ENCODE measurements at regions not wholly inside any gene's neighbourhood (a gene's known extent, or its start where the extent isn't known, plus 50 kb on each side); places are given as distances from the start of the nearest gene placed in this dataset.
A peak's percentile ranks its signal among the peaks of the same experiment; 100 is the strongest.

DNA sequence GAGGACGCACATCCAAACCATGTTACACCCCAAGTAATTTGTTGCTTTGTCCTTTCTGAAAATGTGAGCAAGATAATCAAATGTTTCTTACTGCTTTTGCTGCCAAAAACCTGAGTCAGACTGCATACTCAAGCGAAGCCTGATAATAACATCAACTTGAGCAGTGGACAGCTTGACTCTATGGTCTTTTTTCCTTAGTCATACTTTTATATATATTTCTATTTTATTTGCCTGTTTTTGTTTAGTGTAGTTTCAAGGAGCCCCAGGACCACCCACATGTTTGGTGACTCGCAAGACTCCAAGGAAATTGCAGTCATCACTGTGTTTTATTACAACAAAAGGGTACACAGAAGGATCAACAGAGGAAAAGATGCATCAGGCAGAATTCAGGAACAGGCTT, 688.4 kb upstream of the PIK3C3 start:
- H3K4me2 ChIP-seq (ENCODE audit: low read length, poor library complexity, severe bottlenecking), result no peak overlapping the region

DNA sequence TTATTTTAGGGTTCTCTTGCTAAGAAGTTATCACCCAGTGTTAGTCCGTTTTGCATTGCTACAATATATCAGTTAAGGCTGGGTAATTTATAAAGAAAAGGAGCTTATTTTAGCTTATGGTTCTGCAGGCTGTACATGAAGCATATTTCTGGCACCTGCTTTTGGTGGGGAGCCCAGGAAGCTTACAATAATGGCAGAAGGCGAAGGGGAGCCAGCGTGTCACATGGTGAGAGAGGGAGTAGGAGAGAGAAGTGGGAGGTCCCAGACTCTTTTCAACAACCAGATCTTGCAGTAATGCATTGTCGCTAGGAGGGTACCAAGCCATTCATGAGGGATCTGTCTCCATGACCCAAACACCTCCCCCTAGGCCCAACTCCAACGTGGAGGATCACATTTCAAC, 688.8 kb upstream of the PIK3C3 start:
- 86% methylated on average over 4 of the region's 5 CpGs for WGBS
- H3K4ac ChIP-seq (ENCODE audit: low read depth in 1 of 2, low read length in 2 of 2), result peak overlapping the region; percentile 17 to 71
- H3K79me1 ChIP-seq (replicated peaks; ENCODE audit: low read length, poor library complexity, severe bottlenecking), result no peaks in the 10 kb centered on the region
- no peaks in the 10 kb centered on the region for H3K9me3 ChIP-seq (ENCODE audit: control insufficient read depth, low read length)
- no peak overlapping the region for H2AFZ ChIP-seq (ENCODE audit: low read depth, low read length)
- peak overlapping the region; percentile 37 to 77 for H3K18ac ChIP-seq (ENCODE audit: low read depth in 1 of 2, low read length in 2 of 2)
- H3K27ac ChIP-seq (ENCODE audit: low read length, poor library complexity, severe bottlenecking), result no peak overlapping the region
- H4K8ac ChIP-seq (ENCODE audit: low read length), result peak overlapping the region; percentile 47
- no peak overlapping the region for H3K14ac ChIP-seq (ENCODE audit: low read length in 2 of 2)
- H3K36me3 ChIP-seq (ENCODE audit: control insufficient read depth in 1 of 2, insufficient read depth in 2 of 2, low read depth in 1 of 2, low read length in 2 of 2), result no peaks in the 10 kb centered on the region
- no peak overlapping the region for H3K9ac ChIP-seq (ENCODE audit: low read length)
- H4K91ac ChIP-seq (ENCODE audit: low read length), result peak overlapping the region; percentile 74
- no peaks in the 10 kb centered on the region for H3K4me1 ChIP-seq (ENCODE audit: control insufficient read depth, insufficient read depth, low read depth, low read length)
- H3K4me3 ChIP-seq (ENCODE audit: insufficient read depth in 1 of 2, low read depth in 1 of 2, low read length in 2 of 2), result no peak overlapping the region
- no peak overlapping the region for H2AK5ac ChIP-seq (ENCODE audit: low read length, severe bottlenecking)
- H3K23ac ChIP-seq (ENCODE audit: low read length in 2 of 2), result no peak overlapping the region
- H3K4me2 ChIP-seq (ENCODE audit: low read length, poor library complexity, severe bottlenecking), result no peak overlapping the region
- DNase-seq, result no peak
- H3K27me3 ChIP-seq (ENCODE audit: control insufficient read depth in 1 of 2, insufficient read depth in 1 of 2, low read length in 2 of 2), result no peaks in the 10 kb centered on the region
- peak overlapping the region; percentile 81 for H2BK120ac ChIP-seq (ENCODE audit: low read depth, low read length)
- peak overlapping the region in 1 of 2 experiments; percentile 96 for H2BK12ac ChIP-seq (ENCODE audit: low read length in 2 of 2)
- no peak overlapping the region for H2BK5ac ChIP-seq (ENCODE audit: low read depth, low read length, poor library complexity, severe bottlenecking)
- peak overlapping the region; percentile 67 for H2BK15ac ChIP-seq (ENCODE audit: low read depth, poor library complexity, severe bottlenecking)

More for the DNA sequence above, 688.4 kb upstream of the PIK3C3 start:
- 40% methylated on average over 3 of the region's 3 CpGs for WGBS
- Histone ChIP-seq H3K27ac (ENCODE audit: low read length, poor library complexity, severe bottlenecking) (no peak overlapping the region), H3K4me3 (ENCODE audit: insufficient read depth in 1 of 2, low read depth in 1 of 2, low read length in 2 of 2) (no peak overlapping the region), H3K9me3 (ENCODE audit: control insufficient read depth, low read length) (no peaks in the 10 kb centered on the region), H3K27me3 (ENCODE audit: control insufficient read depth in 1 of 2, insufficient read depth in 1 of 2, low read length in 2 of 2) (no peaks in the 10 kb centered on the region), H2BK12ac (ENCODE audit: low read length in 2 of 2) (peak overlapping the region in 1 of 2 experiments; percentile 96), H3K18ac (ENCODE audit: low read depth in 1 of 2, low read length in 2 of 2) (peak overlapping the region; percentile 37 to 77), H2AFZ (ENCODE audit: low read depth, low read length) (no peak overlapping the region), H3K23ac (ENCODE audit: low read length in 2 of 2) (no peak overlapping the region), H2BK15ac (ENCODE audit: low read depth, poor library complexity, severe bottlenecking) (no peak overlapping the region), H3K9ac (ENCODE audit: low read length) (no peak overlapping the region), H3K79me1 (replicated peaks; ENCODE audit: low read length, poor library complexity, severe bottlenecking) (no peaks in the 10 kb centered on the region), H2AK5ac (ENCODE audit: low read length, severe bottlenecking) (no peak overlapping the region), H3K36me3 (ENCODE audit: control insufficient read depth in 1 of 2, insufficient read depth in 2 of 2, low read depth in 1 of 2, low read length in 2 of 2) (no peaks in the 10 kb centered on the region), H2BK5ac (ENCODE audit: low read depth, low read length, poor library complexity, severe bottlenecking) (no peak overlapping the region), H3K14ac (ENCODE audit: low read length in 2 of 2) (no peak overlapping the region), H4K91ac (ENCODE audit: low read length) (no peak overlapping the region), H2BK120ac (ENCODE audit: low read depth, low read length) (peak overlapping the region; percentile 81), H4K8ac (ENCODE audit: low read length) (peak overlapping the region; percentile 47), H3K4me1 (ENCODE audit: control insufficient read depth, insufficient read depth, low read depth, low read length) (no peaks in the 10 kb centered on the region), H3K4ac (ENCODE audit: low read depth in 1 of 2, low read length in 2 of 2) (peak overlapping the region in 1 of 2 experiments; percentile 71)
- peak; percentile 75 for DNase-seq

DNA sequence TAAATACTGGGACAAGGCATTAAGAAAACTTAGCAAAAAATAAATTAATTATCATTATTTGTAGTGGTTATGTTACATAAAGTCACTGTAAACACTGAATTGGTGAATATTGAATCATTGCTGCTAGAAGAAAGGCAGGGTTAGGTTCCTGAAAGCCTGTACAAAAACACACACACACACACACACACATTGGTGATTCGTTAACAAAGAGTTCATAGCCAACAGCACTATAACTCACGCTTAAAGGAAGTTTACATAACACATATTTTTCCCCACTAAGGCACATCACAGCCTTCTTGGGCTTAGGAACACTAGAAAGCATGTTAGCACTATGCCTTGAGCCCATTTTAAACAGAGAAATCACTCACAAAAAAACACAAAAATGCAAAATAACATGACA, 690.0 kb upstream of the PIK3C3 start:
- Histone ChIP-seq H2BK5ac (ENCODE audit: low read depth, low read length, poor library complexity, severe bottlenecking) (no peak overlapping the region), H4K91ac (ENCODE audit: low read length) (no peak overlapping the region), H3K23ac (ENCODE audit: low read length in 2 of 2) (no peak overlapping the region), H3K14ac (ENCODE audit: low read length in 2 of 2) (no peak overlapping the region), H2BK120ac (ENCODE audit: low read depth, low read length) (no peak overlapping the region), H3K9ac (ENCODE audit: low read length) (no peak overlapping the region), H2BK12ac (ENCODE audit: low read length in 2 of 2) (no peak overlapping the region), H3K27me3 (ENCODE audit: control insufficient read depth in 1 of 2, insufficient read depth in 1 of 2, low read length in 2 of 2) (no peaks in the 10 kb centered on the region), H3K79me1 (replicated peaks; ENCODE audit: low read length, poor library complexity, severe bottlenecking) (no peaks in the 10 kb centered on the region), H3K4ac (ENCODE audit: low read depth in 1 of 2, low read length in 2 of 2) (no peak overlapping the region), H4K8ac (ENCODE audit: low read length) (no peak overlapping the region), H2BK15ac (ENCODE audit: low read depth, poor library complexity, severe bottlenecking) (no peak overlapping the region), H2AFZ (ENCODE audit: low read depth, low read length) (no peak overlapping the region), H3K18ac (ENCODE audit: low read depth in 1 of 2, low read length in 2 of 2) (peak overlapping the region in 1 of 2 experiments; percentile 61), H3K27ac (ENCODE audit: low read length, poor library complexity, severe bottlenecking) (no peak overlapping the region), H3K4me1 (ENCODE audit: control insufficient read depth, insufficient read depth, low read depth, low read length) (no peaks in the 10 kb centered on the region), H3K4me3 (ENCODE audit: insufficient read depth in 1 of 2, low read depth in 1 of 2, low read length in 2 of 2) (no peak overlapping the region), H3K4me2 (ENCODE audit: low read length, poor library complexity, severe bottlenecking) (no peak overlapping the region), H3K36me3 (ENCODE audit: control insufficient read depth in 1 of 2, insufficient read depth in 2 of 2, low read depth in 1 of 2, low read length in 2 of 2) (no peaks in the 10 kb centered on the region), H2AK5ac (ENCODE audit: low read length, severe bottlenecking) (no peak overlapping the region), H3K9me3 (ENCODE audit: control insufficient read depth, low read length) (no peaks in the 10 kb centered on the region)
- WGBS, result 0% methylated on average over 2 of the region's 2 CpGs
- peak; percentile 71 for DNase-seq

DNA sequence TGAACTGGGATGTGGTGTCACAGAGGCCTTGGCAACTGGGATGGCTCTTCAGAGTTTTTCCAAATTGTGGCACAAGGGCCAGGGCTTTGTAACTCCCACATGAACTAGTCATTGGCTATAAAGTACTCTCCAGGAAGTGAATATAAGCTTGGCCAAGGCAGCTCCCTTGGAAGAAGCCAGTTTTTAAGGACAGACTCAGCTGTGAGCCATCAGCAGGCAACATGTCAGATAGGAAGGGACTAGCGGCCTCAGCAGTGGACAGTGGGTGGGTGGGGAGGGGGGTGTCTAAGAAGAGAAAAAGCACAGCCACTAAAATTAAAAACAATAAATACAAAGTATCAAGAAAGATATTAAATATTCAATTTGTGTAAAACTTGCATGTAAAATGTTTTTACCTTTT, 691.1 kb upstream of the PIK3C3 start:
- Histone ChIP-seq H3K27ac (ENCODE audit: low read length, poor library complexity, severe bottlenecking) (no peak overlapping the region), H3K9ac (ENCODE audit: low read length) (no peak overlapping the region), H2BK120ac (ENCODE audit: low read depth, low read length) (peak overlapping the region; percentile 34), H3K4me3 (ENCODE audit: insufficient read depth in 1 of 2, low read depth in 1 of 2, low read length in 2 of 2) (no peak overlapping the region), H2AK5ac (ENCODE audit: low read length, severe bottlenecking) (no peak overlapping the region), H3K4me2 (ENCODE audit: low read length, poor library complexity, severe bottlenecking) (no peak overlapping the region), H3K18ac (ENCODE audit: low read depth in 1 of 2, low read length in 2 of 2) (no peak overlapping the region), H2BK5ac (ENCODE audit: low read depth, low read length, poor library complexity, severe bottlenecking) (no peak overlapping the region), H2BK12ac (ENCODE audit: low read length in 2 of 2) (peak overlapping the region in 1 of 2 experiments; percentile 59), H2BK15ac (ENCODE audit: low read depth, poor library complexity, severe bottlenecking) (no peak overlapping the region), H3K4me1 (ENCODE audit: control insufficient read depth, insufficient read depth, low read depth, low read length) (no peaks in the 10 kb centered on the region), H3K27me3 (ENCODE audit: control insufficient read depth in 1 of 2, insufficient read depth in 1 of 2, low read length in 2 of 2) (no peaks in the 10 kb centered on the region), H3K36me3 (ENCODE audit: control insufficient read depth in 1 of 2, insufficient read depth in 2 of 2, low read depth in 1 of 2, low read length in 2 of 2) (no peaks in the 10 kb centered on the region), H4K8ac (ENCODE audit: low read length) (no peak overlapping the region), H3K4ac (ENCODE audit: low read depth in 1 of 2, low read length in 2 of 2) (no peak overlapping the region), H3K23ac (ENCODE audit: low read length in 2 of 2) (no peak overlapping the region), H3K9me3 (ENCODE audit: control insufficient read depth, low read length) (no peaks in the 10 kb centered on the region), H3K14ac (ENCODE audit: low read length in 2 of 2) (no peak overlapping the region), H4K91ac (ENCODE audit: low read length) (no peak overlapping the region), H3K79me1 (replicated peaks; ENCODE audit: low read length, poor library complexity, severe bottlenecking) (no peaks in the 10 kb centered on the region), H2AFZ (ENCODE audit: low read depth, low read length) (no peak overlapping the region)
- whole genome bisulfite sequencing, result no CpG with 5 or more reads among the region's 1 CpG
- DNase-seq, result no peak
